Embryonic facial prominence (tissue), 1 donor: ENCODE measurements at regions not wholly inside any gene's neighbourhood (a gene's known extent, or its start where the extent isn't known, plus 50 kb on each side); places are given as distances from the start of the nearest gene placed in this dataset.

Experiments
- DNase-seq: peaks from one replicate; pipeline ENCODE4 v3.0.0-alpha.2; 2016; ENCODE audit errors: extremely low spot score

DNA sequence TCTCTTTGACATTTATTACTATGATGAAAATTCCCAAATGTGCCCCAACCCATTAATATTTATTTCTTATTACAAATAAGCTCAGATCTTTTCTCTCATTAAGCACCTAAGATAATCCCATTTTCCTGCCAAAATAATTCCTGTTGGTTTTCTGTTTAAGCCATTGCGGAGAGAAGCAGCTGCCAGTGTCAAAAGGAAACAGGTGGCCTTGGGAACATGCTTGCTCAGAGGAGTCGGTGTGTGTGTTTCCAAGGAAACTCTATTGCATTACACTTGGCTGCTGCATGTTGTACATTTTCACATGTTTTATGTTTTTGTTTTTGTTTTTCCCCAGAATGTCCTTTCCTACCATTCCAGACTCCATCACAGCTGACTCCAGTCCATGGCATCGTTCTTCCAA is 56.4 kb downstream of the CD24 start:
- DNase-seq, result no peak

DNA sequence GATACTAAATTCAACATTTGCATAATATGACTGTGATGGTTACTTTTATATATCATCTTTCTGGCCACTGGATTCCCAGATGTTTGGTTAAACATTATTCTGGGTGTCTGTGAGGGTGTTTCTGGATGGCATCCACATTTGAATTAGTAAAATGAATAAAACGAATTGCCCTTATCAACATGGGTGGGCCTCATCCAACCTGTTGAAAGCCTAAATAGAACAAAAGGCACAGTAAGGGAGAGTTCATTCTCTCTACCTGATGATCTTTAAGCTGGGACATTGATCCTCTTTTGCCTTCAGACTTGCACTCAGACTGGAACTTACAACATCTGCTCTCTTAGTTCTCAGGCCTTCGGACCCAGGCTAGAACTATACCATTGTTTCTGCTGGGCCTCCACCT is 57.6 kb downstream of the CD24 start:
- no peak for DNase-seq

DNA sequence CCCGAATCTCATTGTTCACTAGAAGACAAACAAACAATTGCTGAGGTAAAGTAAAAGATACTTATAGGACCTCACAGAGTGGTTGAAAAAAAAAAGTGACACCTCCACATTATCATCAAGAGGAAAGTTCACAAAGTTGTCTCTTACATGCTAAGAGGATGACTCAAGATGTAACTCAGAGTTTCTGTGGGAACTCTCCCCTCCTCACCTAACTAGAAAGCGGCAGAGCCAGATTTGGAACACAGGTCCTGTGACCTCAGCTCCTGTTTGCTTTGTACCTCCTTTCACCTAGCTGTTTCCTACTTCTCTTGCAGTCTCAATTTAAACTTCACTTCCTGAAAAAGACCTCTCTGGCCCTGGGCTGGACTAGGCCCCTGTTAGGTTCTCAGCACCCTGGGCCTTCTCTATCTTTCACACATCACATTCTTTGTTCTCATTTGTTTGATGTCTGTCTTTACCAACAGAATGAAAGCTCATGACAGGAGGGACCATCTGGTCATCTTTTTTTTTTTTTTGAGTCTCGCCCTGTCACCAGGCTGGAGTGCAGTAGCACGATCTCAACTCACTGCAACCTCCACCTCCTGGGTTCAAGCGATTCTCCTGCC is 60.8 kb downstream of the CD24 start:
- no peak for DNase-seq

DNA sequence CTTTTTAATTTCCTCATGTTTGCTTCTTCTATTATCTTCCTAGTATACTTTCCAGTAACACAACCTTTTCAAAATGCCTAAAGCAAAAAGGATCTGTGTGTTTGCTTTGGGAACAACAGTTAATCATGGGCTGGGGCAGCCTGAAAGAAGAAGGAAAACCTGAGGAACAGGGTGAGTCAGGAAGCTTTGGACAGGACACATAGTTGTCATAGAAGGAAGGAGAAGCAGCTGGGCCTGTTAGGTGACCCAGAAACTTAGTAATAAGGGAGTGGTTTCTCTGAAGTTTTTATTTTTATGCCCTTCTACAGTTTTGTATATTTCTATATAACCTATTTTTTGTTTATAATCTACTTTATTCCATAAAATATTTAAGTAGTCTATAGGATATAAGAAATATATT is 61.4 kb downstream of the CD24 start:
- DNase-seq, result no peak

DNA sequence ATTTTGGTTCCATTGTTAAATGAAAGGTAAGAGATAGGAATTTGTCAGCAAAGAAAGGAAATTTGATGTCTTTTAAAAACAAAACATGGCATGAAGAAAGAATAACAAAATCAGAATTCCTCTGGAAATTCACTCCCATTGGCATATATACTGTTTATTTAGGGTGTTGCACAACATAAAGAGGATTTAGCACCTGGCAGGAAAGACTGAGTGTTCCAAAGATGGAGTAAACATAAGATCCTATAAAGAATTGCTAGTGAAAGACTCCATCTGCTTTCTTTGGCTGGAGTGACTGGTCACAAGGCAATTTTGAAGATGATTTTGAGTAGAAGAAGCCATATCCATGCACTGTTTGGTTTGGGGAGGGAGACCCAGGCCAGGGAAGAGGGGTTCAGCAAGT is 62.4 kb downstream of the CD24 start:
- no peak for DNase-seq

DNA sequence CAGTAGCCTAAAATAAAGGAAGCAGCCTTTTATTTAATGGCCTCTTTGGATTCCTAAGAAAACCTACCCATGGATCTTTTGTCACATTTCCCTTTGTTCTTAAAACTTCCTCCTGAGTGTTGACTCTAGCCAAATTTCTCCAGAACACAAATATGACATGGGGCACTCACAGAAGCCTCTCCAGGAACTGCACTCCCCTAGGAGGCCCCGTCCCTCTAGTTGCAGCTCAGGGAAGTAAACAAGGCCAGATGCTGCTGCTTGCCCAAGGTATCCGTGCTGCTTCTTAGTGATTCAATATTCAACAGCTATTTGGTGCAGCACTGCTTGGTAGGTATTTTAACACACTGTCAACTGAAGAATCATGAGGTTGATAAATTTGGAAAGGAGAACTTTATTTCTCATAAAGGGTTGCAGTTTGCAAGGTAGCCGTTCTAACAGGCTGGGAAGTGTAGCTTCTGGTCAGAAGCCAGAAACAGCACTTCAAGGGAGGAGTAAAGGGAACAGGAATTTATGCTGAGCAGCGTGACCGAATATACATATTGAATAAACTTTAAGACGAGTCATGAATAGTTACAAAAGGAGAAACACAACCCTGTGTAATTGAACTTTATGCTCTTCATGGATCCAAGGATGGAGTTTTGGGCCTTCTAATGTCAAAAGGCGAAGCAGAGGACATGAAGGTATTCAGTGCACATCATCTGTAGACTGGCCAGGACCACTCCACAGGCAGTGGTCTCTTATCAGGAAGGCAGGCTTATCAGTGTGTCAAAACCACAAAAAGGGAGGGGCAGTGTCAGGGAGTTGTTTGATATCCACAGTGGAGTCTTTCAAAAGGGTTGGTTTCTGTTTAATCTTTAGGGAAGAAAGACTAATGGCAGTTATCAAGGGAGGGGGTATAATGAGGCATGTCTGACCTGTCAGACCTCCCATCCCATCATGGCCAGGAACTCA is 63.3 kb downstream of the CD24 start:
- no peak for DNase-seq

DNA sequence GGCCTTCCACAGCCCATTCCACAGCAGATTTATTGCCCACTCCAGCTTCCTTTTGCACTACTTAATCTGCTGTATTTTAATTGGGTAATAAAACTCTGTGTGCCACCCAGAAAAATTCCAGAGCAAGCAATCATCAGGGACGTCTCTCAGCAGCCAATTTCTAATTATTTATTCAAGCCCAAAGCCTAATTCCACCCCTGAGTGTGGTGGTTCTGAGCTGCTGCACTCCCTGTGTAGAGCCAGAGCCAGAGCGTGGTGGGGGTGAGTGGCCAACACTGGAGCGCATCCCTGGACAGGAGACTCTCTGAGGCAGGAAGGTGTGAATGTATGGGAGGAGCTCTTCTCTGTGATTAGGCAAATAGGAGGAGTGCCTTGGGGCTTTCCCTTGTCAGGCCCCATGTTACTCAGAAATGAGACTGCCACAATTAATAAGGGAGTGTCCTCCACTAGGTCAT is 66.1 kb downstream of the CD24 start:
- DNase-seq, result no peak

DNA sequence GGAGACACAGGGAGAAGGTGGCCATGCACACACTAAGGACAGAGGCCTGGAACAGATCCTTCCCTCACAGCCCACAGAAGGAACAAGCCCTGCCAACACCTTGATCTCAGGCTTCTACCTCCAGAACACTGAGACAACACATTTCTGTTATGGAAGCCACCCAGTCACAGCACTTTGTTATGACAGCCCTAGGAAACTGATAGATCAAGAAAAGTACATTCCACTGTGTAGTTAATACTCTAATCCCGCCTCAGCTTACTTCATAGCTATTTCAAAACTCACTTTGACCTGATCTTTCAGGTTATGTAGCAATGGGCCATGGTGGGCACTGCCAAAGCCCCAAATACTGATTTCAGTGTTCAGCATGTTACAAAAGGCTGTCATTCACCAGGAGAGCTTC is 66.8 kb downstream of the CD24 start:
- DNase-seq, result no peak

DNA sequence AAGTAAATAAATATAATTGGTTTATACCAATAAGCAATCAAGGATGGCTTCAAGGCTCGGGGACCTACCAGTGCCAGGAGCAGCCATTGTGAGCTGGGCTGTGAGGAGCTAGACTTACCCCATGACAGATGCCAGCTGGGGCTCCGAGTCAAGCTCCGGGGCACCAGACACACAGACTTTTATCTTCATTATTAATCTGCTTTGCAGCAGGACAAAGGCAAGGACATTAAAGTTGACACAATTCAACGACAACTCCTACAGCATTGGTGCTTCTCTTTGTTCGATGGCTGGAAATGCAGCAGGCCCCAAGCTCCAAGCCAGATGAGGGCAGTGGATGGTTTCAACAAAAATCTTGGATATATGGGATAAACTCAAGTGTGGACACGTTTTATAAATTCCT is 68.3 kb downstream of the CD24 start:
- DNase-seq, result no peak

DNA sequence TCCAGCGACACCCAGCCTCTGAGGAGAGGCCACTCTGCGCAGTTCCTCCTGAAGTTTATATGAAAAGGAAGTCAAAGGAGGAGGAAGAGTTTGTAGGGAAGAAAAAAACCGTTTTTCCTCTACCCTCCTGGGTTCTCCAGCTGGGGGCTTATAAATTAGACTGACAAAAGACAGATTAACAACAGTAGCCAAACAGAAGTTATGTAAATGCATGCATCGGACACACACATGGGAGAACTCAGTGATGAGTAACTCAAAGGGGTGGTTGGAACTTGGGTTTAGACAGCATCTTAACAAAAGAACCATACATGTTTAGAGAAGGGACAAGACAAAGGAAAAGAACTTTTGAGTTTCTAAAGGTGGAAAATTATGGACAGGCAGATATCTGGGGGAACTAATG is 71.2 kb downstream of the CD24 start:
- no peak for DNase-seq

DNA sequence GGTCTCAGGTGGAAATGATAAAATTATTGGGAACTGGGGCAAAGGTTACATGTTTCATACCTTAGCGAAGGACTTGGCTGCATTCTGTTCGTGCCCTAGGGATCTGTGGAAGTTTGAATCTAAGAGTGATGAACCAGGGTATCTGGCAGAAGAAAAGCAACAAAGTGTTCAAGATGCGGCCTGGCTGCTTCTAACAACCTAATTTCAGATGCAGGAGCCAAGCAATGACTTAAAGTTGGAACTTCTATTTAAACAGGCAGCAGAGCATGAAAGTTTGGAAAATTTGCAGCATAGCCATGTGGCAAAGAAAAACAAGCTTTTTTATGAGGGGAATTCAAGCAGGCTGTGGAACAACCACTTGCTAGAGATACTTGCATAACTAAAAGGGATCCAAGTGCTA is 73.5 kb downstream of the CD24 start:
- no peak for DNase-seq

DNA sequence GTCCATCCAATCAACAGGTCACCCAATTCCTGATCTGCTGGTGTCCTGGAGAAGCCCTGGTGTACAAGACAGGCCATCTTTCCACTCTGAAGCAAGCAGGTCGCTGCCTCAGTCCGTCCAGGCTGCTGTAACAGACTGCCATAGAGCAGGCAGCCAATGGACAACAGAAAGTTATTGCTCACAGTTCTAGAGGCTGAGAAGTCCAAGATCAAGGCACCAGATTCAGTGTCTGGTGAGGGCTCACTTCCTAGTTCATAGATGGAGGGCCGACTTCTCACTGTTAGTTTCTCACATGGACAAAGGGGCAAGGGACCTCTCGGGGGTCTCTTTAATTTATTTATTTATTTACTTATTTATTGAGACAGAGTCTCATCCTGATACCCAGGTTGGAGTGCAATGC is 74.8 kb downstream of the CD24 start:
- no peak for DNase-seq

DNA sequence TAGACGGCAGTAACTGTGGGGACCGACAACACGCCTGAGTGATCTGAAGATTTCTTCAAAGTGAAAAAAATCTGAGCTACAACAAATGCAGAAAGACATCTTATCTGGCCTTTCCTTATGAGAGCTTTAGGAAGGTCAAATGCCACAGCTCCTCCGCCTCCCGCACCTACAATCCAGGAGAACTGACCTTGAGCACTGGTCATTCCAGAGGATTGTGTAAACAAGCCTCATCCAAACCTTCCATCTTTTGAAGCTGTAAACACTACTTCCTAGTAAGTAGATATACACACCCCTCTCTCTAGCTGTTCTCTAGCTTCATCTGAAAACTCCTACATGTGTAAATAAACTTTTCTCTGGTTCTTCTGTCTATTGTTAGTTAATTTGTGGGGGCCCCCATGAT is 76.9 kb downstream of the CD24 start:
- no peak for DNase-seq

DNA sequence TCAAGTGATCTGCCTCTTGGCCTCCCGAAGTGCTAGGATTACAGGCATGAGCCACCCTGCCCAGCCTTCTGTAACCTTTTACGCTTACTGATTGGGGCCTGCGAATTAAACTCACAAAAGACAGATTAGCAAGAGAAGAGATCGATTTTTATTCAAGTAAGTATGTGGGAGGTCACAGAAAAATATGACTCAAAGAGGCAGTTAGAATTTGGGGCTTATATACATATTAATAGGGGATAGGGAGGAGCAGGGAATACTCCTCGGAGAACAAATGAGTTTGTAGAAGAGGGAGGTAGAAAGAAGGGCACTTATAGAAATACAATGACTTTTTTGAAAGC is 78.9 kb downstream of the CD24 start:
- no peak for DNase-seq

DNA sequence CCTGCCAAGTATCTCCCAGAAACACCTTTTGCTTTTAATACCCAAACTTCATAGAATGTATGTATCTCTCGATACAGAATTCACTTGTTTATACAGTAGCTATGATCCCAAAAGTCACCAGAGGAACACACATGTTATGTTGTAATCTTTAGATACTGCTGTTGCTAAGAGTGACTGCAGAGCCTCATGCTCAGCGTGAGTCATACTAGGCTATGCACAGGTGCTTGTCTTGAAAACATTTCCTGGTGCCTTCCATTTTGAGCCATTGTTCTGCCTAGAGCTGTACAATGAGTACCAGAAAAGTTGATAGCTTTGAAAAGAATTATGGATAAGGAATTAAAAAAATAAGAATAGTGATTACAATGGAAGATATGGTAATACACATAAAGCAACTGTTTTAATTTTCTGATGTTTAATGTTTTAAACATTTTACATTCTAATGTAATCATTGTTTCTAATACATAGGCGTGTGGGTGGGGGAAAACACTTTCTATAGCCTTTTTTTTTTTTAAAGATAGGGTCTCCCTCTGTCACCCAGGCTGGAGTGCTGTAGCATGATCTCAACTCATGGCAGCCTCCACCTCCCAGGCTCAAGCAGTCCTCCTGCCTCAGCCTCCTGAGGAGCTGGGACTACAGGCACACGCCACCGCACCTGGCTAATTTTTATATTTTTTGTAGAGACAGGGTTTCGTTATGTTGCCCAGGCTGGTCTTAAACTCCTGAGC is 79.4 kb downstream of the CD24 start:
- DNase-seq, result no peak

DNA sequence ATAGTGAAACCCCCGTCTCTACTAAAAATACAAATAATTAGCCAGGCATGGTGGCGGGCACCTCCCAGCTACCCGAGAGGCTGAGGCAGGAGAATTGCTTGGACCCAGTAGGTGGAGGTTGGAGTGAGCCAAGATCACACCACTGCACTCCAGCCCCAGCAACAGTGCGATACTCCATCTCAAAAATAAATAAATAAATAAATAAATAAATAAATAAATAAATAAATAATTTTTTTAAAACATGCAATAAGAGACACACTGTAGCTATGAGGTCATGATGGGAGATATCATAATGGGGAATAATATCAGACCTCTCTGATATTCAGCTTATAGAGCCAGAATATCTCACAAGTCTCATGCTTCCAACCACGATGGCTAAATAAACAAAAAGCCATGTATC is 82.3 kb downstream of the CD24 start:
- no peak for DNase-seq

DNA sequence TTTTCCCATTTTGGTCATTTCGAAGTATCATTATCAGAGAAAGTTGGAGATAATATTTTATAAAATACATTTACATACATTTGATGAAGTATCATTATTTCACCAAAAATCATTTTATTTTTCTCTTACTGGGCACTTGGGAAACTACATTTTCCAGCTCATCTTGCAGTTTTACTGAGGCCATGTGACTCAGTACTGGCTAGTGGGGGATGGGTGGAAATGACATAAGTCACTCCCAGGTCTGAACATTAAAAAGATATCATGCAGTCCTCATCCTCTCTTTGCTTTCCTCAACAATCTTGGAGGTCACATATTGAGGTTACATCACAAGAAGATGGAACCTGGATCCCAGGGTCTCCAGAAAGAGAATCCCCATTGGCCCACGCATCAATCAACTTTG is 84.1 kb downstream of the CD24 start:
- DNase-seq, result no peak

DNA sequence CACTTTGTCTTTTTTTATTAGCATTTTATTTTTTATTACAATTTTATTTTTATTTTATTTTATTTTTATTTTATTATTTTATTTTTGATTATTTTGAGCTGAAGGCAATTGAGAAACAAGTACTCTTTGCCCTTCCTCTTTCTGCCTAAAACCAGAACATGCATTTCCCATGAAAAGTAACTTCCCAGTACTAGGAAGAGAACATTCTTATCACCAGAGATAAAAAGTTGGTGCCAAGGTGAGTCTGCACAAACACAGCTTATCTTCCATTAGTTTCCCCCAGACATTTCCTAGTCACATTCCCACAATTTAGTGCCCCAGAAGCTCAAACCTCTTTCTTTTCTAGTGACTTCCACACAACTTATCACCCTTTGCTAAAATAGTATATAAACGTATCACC is 84.8 kb downstream of the CD24 start:
- DNase-seq, result no peak

DNA sequence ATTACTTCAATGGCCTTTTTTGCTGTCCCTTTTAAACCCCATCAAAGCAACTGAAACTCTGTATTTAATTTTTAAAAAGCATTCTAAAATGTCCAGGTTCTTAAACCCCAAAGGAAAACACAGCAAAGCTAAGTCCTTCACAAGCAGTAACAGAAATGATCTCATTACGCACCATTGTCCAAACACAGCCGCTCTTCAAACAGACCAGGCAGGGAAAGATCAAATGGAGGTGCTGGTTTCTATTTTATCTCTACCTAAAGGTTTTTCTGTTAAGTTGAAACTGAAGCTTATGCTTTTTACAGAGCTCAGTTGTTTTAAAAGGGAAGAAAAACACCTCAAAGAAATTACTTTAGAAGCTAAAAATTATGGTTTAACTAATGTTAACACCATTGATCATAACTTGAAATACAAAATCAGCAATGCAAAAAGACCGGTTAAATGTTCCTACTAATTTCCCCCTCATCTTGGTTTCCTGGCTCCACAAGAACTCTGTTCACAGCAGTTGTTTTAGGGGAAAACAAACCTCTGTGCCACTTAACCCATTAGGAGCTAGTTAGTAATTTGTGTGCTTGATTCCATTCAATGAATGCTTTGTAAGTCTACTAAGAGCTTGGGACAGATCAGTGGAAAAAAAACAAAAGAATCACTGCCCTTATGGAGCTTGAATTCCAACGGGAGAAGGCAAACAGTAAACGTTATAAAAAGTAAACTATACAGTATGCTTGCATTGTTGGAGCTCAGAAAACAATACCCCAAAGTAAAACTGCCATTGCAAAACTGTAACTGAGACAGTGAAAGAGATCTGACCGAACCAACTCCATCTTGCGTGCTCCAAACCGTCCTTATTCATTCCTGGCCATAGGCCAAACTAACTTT is 87.4 kb downstream of the CD24 start:
- DNase-seq, result no peak

DNA sequence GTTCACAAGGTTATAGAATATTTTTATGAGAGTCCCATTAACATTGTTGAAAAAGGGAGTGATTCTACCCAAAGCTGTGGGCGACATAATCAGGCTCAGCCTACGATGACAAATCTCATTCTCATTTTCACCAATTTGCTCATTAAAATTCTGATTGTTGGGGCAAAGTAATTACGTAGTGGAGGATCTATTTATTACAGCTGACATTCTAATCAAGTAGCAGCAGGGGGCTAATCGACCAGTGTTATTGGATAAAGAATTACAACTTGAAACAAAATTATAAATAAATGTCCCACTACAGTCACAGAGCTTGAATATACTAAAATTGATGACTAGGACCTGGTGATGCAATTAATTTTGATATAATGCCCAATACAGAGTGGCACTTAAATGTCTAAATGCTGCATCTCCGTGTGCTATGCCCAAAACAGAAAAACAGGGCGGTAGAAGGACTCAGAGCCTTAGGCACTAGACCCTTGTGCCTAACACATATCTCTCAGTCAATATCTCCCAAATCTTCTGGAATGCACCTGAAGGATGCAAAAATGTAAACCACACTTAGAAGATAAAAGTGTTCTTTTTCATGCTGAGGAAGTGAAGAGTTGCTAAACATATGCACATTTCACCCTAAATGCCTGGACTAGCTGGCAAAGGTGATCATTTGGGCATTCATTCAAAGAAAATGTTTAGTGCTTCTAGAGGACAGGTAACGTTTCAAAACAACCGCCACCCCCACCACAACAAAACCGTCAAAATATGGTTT is 88.3 kb downstream of the CD24 start:
- no peak for DNase-seq

DNA sequence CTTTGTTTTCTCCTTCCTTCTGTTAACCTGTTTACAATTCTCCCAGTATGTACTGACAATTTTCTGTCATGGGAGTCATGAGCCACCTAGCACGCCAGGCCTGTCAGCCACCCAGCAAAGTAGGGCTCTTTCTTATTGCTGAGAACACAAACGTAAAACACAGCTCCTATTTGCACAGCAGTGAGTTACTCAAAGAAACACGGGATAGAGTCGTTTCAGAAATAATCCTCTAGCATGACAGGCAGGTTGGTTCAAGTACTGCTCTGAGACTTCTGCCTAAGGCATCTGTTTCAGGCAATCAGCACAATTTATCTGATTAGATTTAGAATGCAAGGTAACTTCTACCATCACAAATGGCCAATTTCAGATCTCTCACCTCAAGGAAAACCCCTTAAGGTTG is 88.8 kb downstream of the CD24 start:
- DNase-seq, result no peak
